ENCODE measurements at regions not wholly inside any gene's neighbourhood (a gene's known extent, or its start where the extent isn't known, plus 50 kb on each side); places are given as distances from the start of the nearest gene placed in this dataset.

- Histone ChIP-seq H3K36me3 (ENCODE audit: control insufficient read depth in 4 of 4, insufficient read depth in 3 of 4, low read depth in 1 of 4, low read length in 3 of 4) (no peaks in the 10 kb centered on the region), H3K27me3 (ENCODE audit: control insufficient read depth in 4 of 4, insufficient read depth in 4 of 4, low read length in 3 of 4) (no peaks in the 10 kb centered on the region), H3K9ac (ENCODE audit: low read depth in 1 of 2, low read length in 2 of 2) (no peak overlapping the region), H3K27ac (ENCODE audit: low read depth in 1 of 2, low read length in 2 of 2) (no peak overlapping the region), H3K4me1 (ENCODE audit: control insufficient read depth in 4 of 4, insufficient read depth in 4 of 4, low read length in 3 of 4) (no peaks in the 10 kb centered on the region), H3K4me3 (ENCODE audit: low read depth in 1 of 3, low read length in 3 of 3) (no peak overlapping the region), H3K9me3 (ENCODE audit: control insufficient read depth in 4 of 4, low read length in 3 of 4) (no peaks in the 10 kb centered on the region)
- no peak for DNase-seq (ENCODE audit: low spot score)
- TF ChIP-seq FOXA1 (IDR thresholded peaks at IDR 0.05) (no peak), EGR1 (IDR thresholded peaks at IDR 0.05; ENCODE audit: low read depth in 2 of 2) (no peak), HNF4A (conservative IDR thresholded peaks at IDR 0.05) (no peak), TAF1 (conservative IDR thresholded peaks at IDR 0.05) (no peak), MAX (IDR thresholded peaks at IDR 0.05) (no peak)
- WGBS, result 91% methylated on average over 1 of the region's 1 CpG
These were observed 1397.3 kb upstream of the TENM4 start for GRCh38 chr11:80838153-80838552.

GRCh38 chr11:80837051-80837450, 1396.2 kb upstream of the TENM4 start:
- no peak for DNase-seq (ENCODE audit: low spot score)
- no peak overlapping the region for H3K4me3 ChIP-seq (ENCODE audit: low read depth in 1 of 3, low read length in 3 of 3)
- TF ChIP-seq RXRA (IDR thresholded peaks at IDR 0.05) (no peak), JUND (IDR thresholded peaks at IDR 0.05) (no peak), HNF4A (conservative IDR thresholded peaks at IDR 0.05) (no peak)

GRCh38 chr11:80831374-80831773, 1390.5 kb upstream of the TENM4 start:
- no peak overlapping the region for H3K4me3 ChIP-seq (ENCODE audit: low read depth in 1 of 3, low read length in 3 of 3)
- H3K27me3 ChIP-seq (ENCODE audit: control insufficient read depth in 4 of 4, insufficient read depth in 4 of 4, low read length in 3 of 4), result no peaks in the 10 kb centered on the region
- H3K27ac ChIP-seq (ENCODE audit: low read depth in 1 of 2, low read length in 2 of 2), result no peak overlapping the region
- 85% methylated on average over 1 of the region's 1 CpG for WGBS
- H3K9ac ChIP-seq (ENCODE audit: low read depth in 1 of 2, low read length in 2 of 2), result no peak overlapping the region
- no peak for DNase-seq (ENCODE audit: low spot score)
- H3K36me3 ChIP-seq (ENCODE audit: control insufficient read depth in 4 of 4, insufficient read depth in 3 of 4, low read depth in 1 of 4, low read length in 3 of 4), result no peaks in the 10 kb centered on the region
- TF ChIP-seq JUND (IDR thresholded peaks at IDR 0.05), result no peak
- TF ChIP-seq, protein P1, sequence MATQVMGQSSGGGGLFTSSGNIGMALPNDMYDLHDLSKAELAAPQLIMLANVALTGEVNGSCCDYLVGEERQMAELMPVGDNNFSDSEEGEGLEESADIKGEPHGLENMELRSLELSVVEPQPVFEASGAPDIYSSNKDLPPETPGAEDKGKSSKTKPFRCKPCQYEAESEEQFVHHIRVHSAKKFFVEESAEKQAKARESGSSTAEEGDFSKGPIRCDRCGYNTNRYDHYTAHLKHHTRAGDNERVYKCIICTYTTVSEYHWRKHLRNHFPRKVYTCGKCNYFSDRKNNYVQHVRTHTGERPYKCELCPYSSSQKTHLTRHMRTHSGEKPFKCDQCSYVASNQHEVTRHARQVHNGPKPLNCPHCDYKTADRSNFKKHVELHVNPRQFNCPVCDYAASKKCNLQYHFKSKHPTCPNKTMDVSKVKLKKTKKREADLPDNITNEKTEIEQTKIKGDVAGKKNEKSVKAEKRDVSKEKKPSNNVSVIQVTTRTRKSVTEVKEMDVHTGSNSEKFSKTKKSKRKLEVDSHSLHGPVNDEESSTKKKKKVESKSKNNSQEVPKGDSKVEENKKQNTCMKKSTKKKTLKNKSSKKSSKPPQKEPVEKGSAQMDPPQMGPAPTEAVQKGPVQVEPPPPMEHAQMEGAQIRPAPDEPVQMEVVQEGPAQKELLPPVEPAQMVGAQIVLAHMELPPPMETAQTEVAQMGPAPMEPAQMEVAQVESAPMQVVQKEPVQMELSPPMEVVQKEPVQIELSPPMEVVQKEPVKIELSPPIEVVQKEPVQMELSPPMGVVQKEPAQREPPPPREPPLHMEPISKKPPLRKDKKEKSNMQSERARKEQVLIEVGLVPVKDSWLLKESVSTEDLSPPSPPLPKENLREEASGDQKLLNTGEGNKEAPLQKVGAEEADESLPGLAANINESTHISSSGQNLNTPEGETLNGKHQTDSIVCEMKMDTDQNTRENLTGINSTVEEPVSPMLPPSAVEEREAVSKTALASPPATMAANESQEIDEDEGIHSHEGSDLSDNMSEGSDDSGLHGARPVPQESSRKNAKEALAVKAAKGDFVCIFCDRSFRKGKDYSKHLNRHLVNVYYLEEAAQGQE (IDR thresholded peaks at IDR 0.05), result no peak
- TF ChIP-seq, protein P2, sequence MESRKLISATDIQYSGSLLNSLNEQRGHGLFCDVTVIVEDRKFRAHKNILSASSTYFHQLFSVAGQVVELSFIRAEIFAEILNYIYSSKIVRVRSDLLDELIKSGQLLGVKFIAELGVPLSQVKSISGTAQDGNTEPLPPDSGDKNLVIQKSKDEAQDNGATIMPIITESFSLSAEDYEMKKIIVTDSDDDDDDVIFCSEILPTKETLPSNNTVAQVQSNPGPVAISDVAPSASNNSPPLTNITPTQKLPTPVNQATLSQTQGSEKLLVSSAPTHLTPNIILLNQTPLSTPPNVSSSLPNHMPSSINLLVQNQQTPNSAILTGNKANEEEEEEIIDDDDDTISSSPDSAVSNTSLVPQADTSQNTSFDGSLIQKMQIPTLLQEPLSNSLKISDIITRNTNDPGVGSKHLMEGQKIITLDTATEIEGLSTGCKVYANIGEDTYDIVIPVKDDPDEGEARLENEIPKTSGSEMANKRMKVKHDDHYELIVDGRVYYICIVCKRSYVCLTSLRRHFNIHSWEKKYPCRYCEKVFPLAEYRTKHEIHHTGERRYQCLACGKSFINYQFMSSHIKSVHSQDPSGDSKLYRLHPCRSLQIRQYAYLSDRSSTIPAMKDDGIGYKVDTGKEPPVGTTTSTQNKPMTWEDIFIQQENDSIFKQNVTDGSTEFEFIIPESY (IDR thresholded peaks at IDR 0.05), result no peak
- TF ChIP-seq GABPA (IDR thresholded peaks at IDR 0.05 in 1 of 2, conservative IDR thresholded peaks at IDR 0.05 in 1 of 2), result no peak
- TF ChIP-seq TAF1 (conservative IDR thresholded peaks at IDR 0.05), result no peak
- no peak for TF ChIP-seq RXRA (IDR thresholded peaks at IDR 0.05)
- TF ChIP-seq FOXA1 (IDR thresholded peaks at IDR 0.05), result no peak
- TF ChIP-seq, protein P3, sequence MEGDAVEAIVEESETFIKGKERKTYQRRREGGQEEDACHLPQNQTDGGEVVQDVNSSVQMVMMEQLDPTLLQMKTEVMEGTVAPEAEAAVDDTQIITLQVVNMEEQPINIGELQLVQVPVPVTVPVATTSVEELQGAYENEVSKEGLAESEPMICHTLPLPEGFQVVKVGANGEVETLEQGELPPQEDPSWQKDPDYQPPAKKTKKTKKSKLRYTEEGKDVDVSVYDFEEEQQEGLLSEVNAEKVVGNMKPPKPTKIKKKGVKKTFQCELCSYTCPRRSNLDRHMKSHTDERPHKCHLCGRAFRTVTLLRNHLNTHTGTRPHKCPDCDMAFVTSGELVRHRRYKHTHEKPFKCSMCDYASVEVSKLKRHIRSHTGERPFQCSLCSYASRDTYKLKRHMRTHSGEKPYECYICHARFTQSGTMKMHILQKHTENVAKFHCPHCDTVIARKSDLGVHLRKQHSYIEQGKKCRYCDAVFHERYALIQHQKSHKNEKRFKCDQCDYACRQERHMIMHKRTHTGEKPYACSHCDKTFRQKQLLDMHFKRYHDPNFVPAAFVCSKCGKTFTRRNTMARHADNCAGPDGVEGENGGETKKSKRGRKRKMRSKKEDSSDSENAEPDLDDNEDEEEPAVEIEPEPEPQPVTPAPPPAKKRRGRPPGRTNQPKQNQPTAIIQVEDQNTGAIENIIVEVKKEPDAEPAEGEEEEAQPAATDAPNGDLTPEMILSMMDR (IDR thresholded peaks at IDR 0.05; ENCODE audit: low read depth, low read length, missing input control), result no peak
- TF ChIP-seq NR2F2 (IDR thresholded peaks at IDR 0.05), result no peak
- TF ChIP-seq YY1 (IDR thresholded peaks at IDR 0.05), result no peak
- TF ChIP-seq FOXA2 (IDR thresholded peaks at IDR 0.05), result no peak
- TF ChIP-seq SP1 (IDR thresholded peaks at IDR 0.05), result no peak
- no peak for TF ChIP-seq HNF4A (conservative IDR thresholded peaks at IDR 0.05)
- no peak for TF ChIP-seq RAD21 (IDR thresholded peaks at IDR 0.05)
- no peak for TF ChIP-seq MAX (IDR thresholded peaks at IDR 0.05)
- TF ChIP-seq HNF4G (IDR thresholded peaks at IDR 0.05), result no peak
- no peaks in the 10 kb centered on the region for H3K9me3 ChIP-seq (ENCODE audit: control insufficient read depth in 4 of 4, low read length in 3 of 4)
- H3K4me1 ChIP-seq (ENCODE audit: control insufficient read depth in 4 of 4, insufficient read depth in 4 of 4, low read length in 3 of 4), result no peaks in the 10 kb centered on the region

More at GRCh38 chr11:80837051-80837450, 1396.2 kb upstream of the TENM4 start:
- Histone ChIP-seq H3K9me3 (ENCODE audit: control insufficient read depth in 4 of 4, low read length in 3 of 4) (no peaks in the 10 kb centered on the region), H3K4me1 (ENCODE audit: control insufficient read depth in 4 of 4, insufficient read depth in 4 of 4, low read length in 3 of 4) (no peaks in the 10 kb centered on the region), H3K27ac (ENCODE audit: low read depth in 1 of 2, low read length in 2 of 2) (no peak overlapping the region), H3K9ac (ENCODE audit: low read depth in 1 of 2, low read length in 2 of 2) (no peak overlapping the region), H3K36me3 (ENCODE audit: control insufficient read depth in 4 of 4, insufficient read depth in 3 of 4, low read depth in 1 of 4, low read length in 3 of 4) (no peaks in the 10 kb centered on the region), H3K27me3 (ENCODE audit: control insufficient read depth in 4 of 4, insufficient read depth in 4 of 4, low read length in 3 of 4) (no peaks in the 10 kb centered on the region)
- WGBS, result 79% methylated on average over 1 of the region's 1 CpG

Data from liver (tissue), 8 donors.